GM23248 (cell line): ENCODE measurements at regions not wholly inside any gene's neighbourhood (a gene's known extent, or its start where the extent isn't known, plus 50 kb on each side); places are given as distances from the start of the nearest gene placed in this dataset.

Source experiments
- DNase-seq: peaks from one replicate; pipeline ENCODE4 v3.0.0-alpha.2; 2015
- H2AFZ ChIP-seq: fragments of 200-600 bp; sonication (generic); 2 replicates; pipeline ENCODE4 v1.6.1; 2016; ENCODE audit warnings: antibody characterized with exemption
- H3F3A ChIP-seq: fragments of 200-600 bp; sonication (generic); 2 replicates; pipeline ENCODE4 v1.6.1; 2016; ENCODE audit warnings: mild to moderate bottlenecking, antibody characterized with exemption, mixed run types; ENCODE audit not compliant: insufficient read depth
- H3K27ac ChIP-seq: fragments of 200-600 bp; sonication (generic); 2 replicates; pipeline ENCODE4 v1.5.1; 2016; ENCODE audit warnings: mild to moderate bottlenecking
- H3K27me3 ChIP-seq: fragments of 200-600 bp; sonication (generic); replicated peaks from 2 replicates; pipeline ENCODE4 v1.6.1; 2016; ENCODE audit warnings: mild to moderate bottlenecking; ENCODE audit not compliant: insufficient read depth
- H3K36me3 ChIP-seq: fragments of 200-600 bp; sonication (generic); 2 replicates; pipeline ENCODE4 v1.6.1; 2016; ENCODE audit warnings: low read depth, mild to moderate bottlenecking
- H3K4me1 ChIP-seq: fragments of 200-600 bp; sonication (generic); 2 replicates; pipeline ENCODE4 v1.6.1; 2016; ENCODE audit warnings: mild to moderate bottlenecking; ENCODE audit not compliant: insufficient read depth
- H3K4me2 ChIP-seq: fragments of 200-600 bp; sonication (generic); one replicate; pipeline ENCODE4 v1.6.1; 2016; ENCODE audit warnings: mild to moderate bottlenecking; ENCODE audit not compliant: unreplicated experiment
- H3K4me3 ChIP-seq: fragments of 200-600 bp; sonication (generic); 2 replicates; pipeline ENCODE4 v1.5.1; 2016; ENCODE audit warnings: mild to moderate bottlenecking
- H3K79me2 ChIP-seq: fragments of 200-600 bp; sonication (generic); 2 replicates; pipeline ENCODE4 v1.6.1; 2016; ENCODE audit warnings: mild to moderate bottlenecking; ENCODE audit not compliant: insufficient read depth
- H3K9ac ChIP-seq: fragments of 200-600 bp; sonication (generic); 2 replicates; pipeline ENCODE4 v1.6.1; 2016; ENCODE audit warnings: mild to moderate bottlenecking
- H3K9me2 ChIP-seq: fragments of 200-600 bp; sonication (generic); 2 replicates; pipeline ENCODE4 v1.6.1; 2016; ENCODE audit warnings: mixed run types, mild to moderate bottlenecking, moderate library complexity; ENCODE audit not compliant: insufficient read depth
- H3K9me3 ChIP-seq: fragments of 200-600 bp; sonication (generic); one replicate; pipeline ENCODE4 v1.6.1; 2017; ENCODE audit warnings: low read depth
- H4K20me1 ChIP-seq: fragments of 200-600 bp; sonication (generic); 2 replicates; pipeline ENCODE4 v1.6.0; 2016; ENCODE audit not compliant: insufficient read depth
- EZH2 ChIP-seq: fragments of 200-600 bp; sonication (generic); IDR thresholded peaks from 2 replicates; pipeline ENCODE4 v1.6.1; 2018; ENCODE audit warnings: antibody characterized with exemption, mild to moderate bottlenecking; ENCODE audit not compliant: insufficient read depth, poor library complexity, severe bottlenecking
- EZH2phosphoT487 ChIP-seq: fragments of 200-600 bp; sonication (generic); IDR thresholded peaks from 2 replicates; pipeline ENCODE4 v1.6.1; 2018; ENCODE audit warnings: antibody characterized with exemption, moderate library complexity, mild to moderate bottlenecking, low read depth; ENCODE audit not compliant: insufficient read depth
- WGBS, 2 experiments: methylation state at CpG; one replicate each; pipeline ENCODE4 v1.1.6; 2015 to 2017; ENCODE audit warnings: low lambda C conversion rate in 2 of 2, low coverage in 1 of 2; ENCODE audit errors: missing lambda C conversion rate in 2 of 2; 5-methylcytosine and 5-hydroxymethylcytosine counted together
- in situ Hi-C: fragments of 300-500 bp; cut with MboI; formaldehyde crosslinking; loops from 2 replicates; pipeline ENCODE4 v1.15.0; 2020

DNA sequence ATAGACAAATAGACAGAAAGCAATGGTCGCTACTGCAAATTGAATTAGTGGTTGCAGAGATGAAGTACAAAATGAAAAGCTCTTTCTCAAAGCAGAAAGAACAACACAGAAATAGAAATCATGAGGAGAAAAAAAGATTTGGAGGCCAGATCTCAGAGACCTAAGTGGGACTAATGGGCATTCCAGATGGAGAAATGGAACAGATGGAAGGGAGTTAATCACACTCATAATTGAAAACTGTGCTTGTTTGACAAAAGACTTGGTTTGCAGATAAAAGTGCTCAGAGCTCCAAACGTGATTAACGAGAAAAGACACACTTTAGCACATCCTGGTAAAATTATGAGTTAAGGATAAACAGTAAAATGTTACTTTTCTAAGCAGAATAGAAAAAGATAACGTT lies 58.1 kb upstream of the SNRPB2 start:
- no peak for DNase-seq
- Histone ChIP-seq H3K27me3 (no peaks in the 10 kb centered on the region), H3F3A (no peaks in the 10 kb centered on the region), H3K27ac (no peak overlapping the region), H3K36me3 (no peaks in the 10 kb centered on the region), H3K9me2 (no peaks in the 10 kb centered on the region), H2AFZ (no peak overlapping the region), H3K79me2 (no peaks in the 10 kb centered on the region), H3K9me3 (no peaks in the 10 kb centered on the region), H3K4me2 (no peak overlapping the region), H3K4me1 (no peaks in the 10 kb centered on the region), H3K4me3 (no peak overlapping the region), H3K9ac (no peak overlapping the region), H4K20me1 (no peaks in the 10 kb centered on the region)
- no peak for TF ChIP-seq EZH2phosphoT487
- TF ChIP-seq EZH2: no peak
- in situ Hi-C loops: no loop called here
- 4 to 7% methylated on average over 4 of the region's 4 CpGs for WGBS, 2 experiments

DNA sequence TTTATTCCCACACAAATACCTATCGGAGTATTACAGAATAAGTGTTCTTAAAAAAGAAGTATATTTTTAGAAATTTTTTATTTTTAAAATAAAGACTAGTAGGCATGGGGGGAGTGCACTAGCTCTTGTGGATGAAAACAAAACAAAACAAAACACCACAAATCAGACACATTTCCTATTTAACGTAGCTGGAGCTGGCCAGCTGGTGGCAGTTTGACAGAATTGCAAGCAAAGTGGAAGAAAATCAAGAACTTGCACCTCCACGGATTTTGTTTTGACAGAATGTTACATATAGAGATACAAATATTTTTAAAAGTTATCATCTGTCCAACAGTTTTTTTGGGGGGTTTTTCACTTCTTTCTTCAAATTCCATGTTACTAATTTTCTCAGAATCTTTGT lies 63.6 kb upstream of the SNRPB2 start:
- no peak overlapping the region for H3K27ac ChIP-seq
- no peaks in the 10 kb centered on the region for H3K36me3 ChIP-seq
- no peaks in the 10 kb centered on the region for H3K79me2 ChIP-seq
- no peaks in the 10 kb centered on the region for H3K9me3 ChIP-seq
- no peak for DNase-seq
- no peak overlapping the region for H3K9ac ChIP-seq
- 58 to 62% methylated on average over 3 of the region's 3 CpGs for WGBS, 2 experiments
- H3K4me1 ChIP-seq: no peaks in the 10 kb centered on the region
- TF ChIP-seq EZH2phosphoT487 (no peak), EZH2 (no peak)
- no peaks in the 10 kb centered on the region for H3F3A ChIP-seq
- no peak overlapping the region for H3K4me3 ChIP-seq
- in situ Hi-C loops: no loop called here
- H4K20me1 ChIP-seq: no peaks in the 10 kb centered on the region
- no peak overlapping the region for H3K4me2 ChIP-seq
- H2AFZ ChIP-seq: no peak overlapping the region
- H3K27me3 ChIP-seq: no peaks in the 10 kb centered on the region
- no peaks in the 10 kb centered on the region for H3K9me2 ChIP-seq

GRCh38 chr20:16664020-16664419 lies 65.8 kb upstream of the SNRPB2 start:
- in situ Hi-C loops: no loop called here
- no peak for DNase-seq
- H3F3A ChIP-seq: no peaks in the 10 kb centered on the region
- no peaks in the 10 kb centered on the region for H3K9me2 ChIP-seq
- H3K79me2 ChIP-seq: no peaks in the 10 kb centered on the region
- no peak overlapping the region for H3K27ac ChIP-seq
- TF ChIP-seq EZH2 (no peak), EZH2phosphoT487 (no peak)
- no peaks in the 10 kb centered on the region for H3K9me3 ChIP-seq
- H3K36me3 ChIP-seq: no peaks in the 10 kb centered on the region
- H3K27me3 ChIP-seq: no peaks in the 10 kb centered on the region
- H2AFZ ChIP-seq: no peak overlapping the region
- 19 to 35% methylated on average over 4 of the region's 4 CpGs for WGBS, 2 experiments
- no peaks in the 10 kb centered on the region for H3K4me1 ChIP-seq
- H3K4me3 ChIP-seq: no peak overlapping the region
- H3K9ac ChIP-seq: no peak overlapping the region
- no peaks in the 10 kb centered on the region for H4K20me1 ChIP-seq
- no peak overlapping the region for H3K4me2 ChIP-seq

DNA sequence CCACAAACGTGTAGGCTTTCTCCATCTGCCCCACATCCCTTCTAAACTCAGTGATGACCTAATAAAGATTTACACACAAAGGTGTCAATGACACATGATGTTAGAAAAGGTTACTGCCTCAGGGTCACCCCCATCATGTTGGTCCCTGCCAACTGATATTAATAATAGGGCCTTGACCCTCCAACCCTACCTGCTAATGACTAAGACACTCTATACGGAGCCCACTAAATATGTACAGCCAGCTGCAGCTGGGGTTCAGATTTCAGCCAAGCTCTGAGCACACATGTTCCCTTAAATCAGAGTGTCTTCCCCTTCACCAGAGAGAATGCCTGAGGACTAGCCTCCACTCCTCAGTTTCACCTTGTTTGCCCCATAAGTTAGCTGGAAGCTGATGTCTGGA lies 67.4 kb upstream of the SNRPB2 start:
- H3K4me2 ChIP-seq: no peak overlapping the region
- no peak overlapping the region for H3K9ac ChIP-seq
- no peak overlapping the region for H3K27ac ChIP-seq
- 10 to 31% methylated on average over 2 of the region's 2 CpGs for WGBS, 2 experiments
- H3F3A ChIP-seq: no peaks in the 10 kb centered on the region
- H3K9me2 ChIP-seq: no peaks in the 10 kb centered on the region
- no peaks in the 10 kb centered on the region for H3K36me3 ChIP-seq
- TF ChIP-seq EZH2 (no peak), EZH2phosphoT487 (no peak)
- H4K20me1 ChIP-seq: no peaks in the 10 kb centered on the region
- no peaks in the 10 kb centered on the region for H3K9me3 ChIP-seq
- no peak for DNase-seq
- H3K27me3 ChIP-seq: no peaks in the 10 kb centered on the region
- no peak overlapping the region for H2AFZ ChIP-seq
- H3K4me3 ChIP-seq: no peak overlapping the region
- H3K4me1 ChIP-seq: no peaks in the 10 kb centered on the region
- in situ Hi-C loops: no loop called here
- no peaks in the 10 kb centered on the region for H3K79me2 ChIP-seq

DNA sequence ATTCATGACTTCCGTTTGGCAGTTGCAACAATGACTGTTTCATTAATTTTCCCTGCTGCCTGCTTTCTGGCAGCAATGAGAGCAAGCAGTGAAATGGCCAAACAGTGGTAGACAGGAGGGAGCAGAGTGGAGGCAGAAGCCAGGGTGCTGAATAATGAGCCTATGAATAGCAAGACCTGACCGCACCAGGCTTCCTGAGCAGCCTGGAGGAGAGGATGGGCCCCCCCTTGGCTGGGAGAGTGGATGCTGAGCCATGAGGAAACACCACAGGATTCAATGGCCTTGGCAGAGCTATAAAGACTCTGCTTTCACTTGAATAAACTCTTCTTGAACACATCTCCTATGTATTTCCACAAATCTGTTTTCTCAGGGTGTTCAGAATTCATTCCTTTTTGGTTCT lies 68.1 kb upstream of the SNRPB2 start:
- no peaks in the 10 kb centered on the region for H3K4me1 ChIP-seq
- H3K9me3 ChIP-seq: no peaks in the 10 kb centered on the region
- H3F3A ChIP-seq: no peaks in the 10 kb centered on the region
- H4K20me1 ChIP-seq: no peaks in the 10 kb centered on the region
- H3K27me3 ChIP-seq: no peaks in the 10 kb centered on the region
- in situ Hi-C loops: no loop called here
- 0 to 6% methylated on average over 2 of the region's 2 CpGs for WGBS, 2 experiments
- no peak overlapping the region for H2AFZ ChIP-seq
- TF ChIP-seq EZH2phosphoT487 (no peak), EZH2 (no peak)
- no peak overlapping the region for H3K9ac ChIP-seq
- no peaks in the 10 kb centered on the region for H3K79me2 ChIP-seq
- no peaks in the 10 kb centered on the region for H3K36me3 ChIP-seq
- H3K4me2 ChIP-seq: no peak overlapping the region
- H3K4me3 ChIP-seq: no peak overlapping the region
- no peak overlapping the region for H3K27ac ChIP-seq
- DNase-seq: peak; percentile 3
- no peaks in the 10 kb centered on the region for H3K9me2 ChIP-seq
